ENCODE measurements at regions not wholly inside any gene's neighbourhood (a gene's known extent, or its start where the extent isn't known, plus 50 kb on each side); places are given as distances from the start of the nearest gene placed in this dataset.

DNA sequence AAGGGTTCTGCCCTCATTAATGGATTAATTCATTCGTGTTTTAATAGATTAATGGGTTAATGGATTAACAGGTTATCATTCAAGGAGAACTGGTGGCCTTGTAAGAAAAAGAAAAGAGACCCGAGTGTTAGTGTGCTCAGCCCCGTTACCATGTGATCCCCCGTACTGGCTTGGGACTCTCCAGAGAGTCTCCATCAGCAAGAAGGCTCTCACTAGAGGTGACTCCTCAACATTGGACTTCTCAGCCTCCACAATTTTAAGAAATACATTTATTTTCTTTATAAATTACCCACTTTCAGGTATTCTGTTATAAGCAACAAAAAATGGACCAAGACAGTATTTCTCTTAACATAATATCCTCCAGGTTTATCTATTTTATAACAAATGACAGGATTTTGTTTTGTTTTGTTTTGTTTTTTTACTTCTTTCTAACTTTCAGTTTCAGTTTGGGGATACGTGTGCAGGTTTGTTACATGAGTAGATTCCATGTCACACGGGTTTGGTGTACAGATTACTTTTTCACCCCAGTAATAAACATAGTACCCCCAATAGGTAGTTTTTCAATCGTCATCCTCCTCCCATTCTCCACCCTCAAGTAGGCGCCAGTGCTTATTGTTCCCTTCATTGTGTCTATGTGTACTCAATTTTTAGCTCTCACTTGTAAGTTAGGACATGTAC, 456.1 kb downstream of the DNAH5 start:
- POLR2A ChIA-PET, result no interaction called here
- no peak for DNase-seq

DNA sequence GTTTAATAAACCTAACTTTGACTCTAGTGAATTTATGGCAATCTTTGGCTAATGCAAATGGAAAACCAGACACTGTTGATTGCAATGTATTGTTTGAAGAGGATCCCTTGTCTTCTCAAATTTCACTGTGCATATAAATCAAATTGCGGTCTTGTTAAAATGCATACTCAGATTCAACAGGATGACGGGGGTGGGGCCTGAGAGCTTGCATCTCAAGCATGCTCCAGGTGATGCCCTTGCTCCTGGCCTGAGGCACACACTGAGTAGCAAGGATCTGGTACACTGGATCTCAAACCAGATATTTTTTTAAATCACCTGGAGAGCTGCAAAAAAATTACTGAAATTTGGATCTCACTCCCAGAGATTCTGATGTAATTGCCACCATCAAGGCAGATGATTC, 463.7 kb downstream of the DNAH5 start:
- Histone ChIP-seq H3K27me3 (replicated peaks in 2 of 5; ENCODE audit: control insufficient read depth in 4 of 5, insufficient read depth in 5 of 5, low read length in 4 of 5) (no peaks in the 10 kb centered on the region), H3K4me1 (ENCODE audit: control extremely low read depth in 1 of 4, control insufficient read depth in 4 of 4, insufficient read depth in 4 of 4, low read length in 3 of 4) (no peaks in the 10 kb centered on the region), H3K27ac (ENCODE audit: insufficient read depth in 1 of 2, low read depth in 1 of 2, low read length in 2 of 2, poor library complexity in 1 of 2, severe bottlenecking in 2 of 2) (no peak overlapping the region), H3K4me3 (ENCODE audit: control insufficient read depth in 1 of 7, extremely low read depth in 1 of 7, insufficient read depth in 4 of 7, low read depth in 2 of 7, low read length in 6 of 7) (no peak overlapping the region), H3K9me3 (ENCODE audit: control extremely low read depth in 1 of 5, control insufficient read depth in 4 of 5, insufficient read depth in 2 of 5, low read depth in 1 of 5, low read length in 4 of 5) (no peaks in the 10 kb centered on the region), H3K36me3 (ENCODE audit: control insufficient read depth in 4 of 4, insufficient read depth in 4 of 4, low read length in 3 of 4) (no peaks in the 10 kb centered on the region)
- ChIA-PET POLR2A (no interaction called here), CTCF (interaction anchor here (1.3 to 1.7 kb wide), 2 partner anchors 29 to 776 kb away, joined by 3 to 5 read pairs; no protein-coding TSS in a partner anchor)
- WGBS (ENCODE audit: insufficient coverage), result 89% methylated on average over 2 of the region's 2 CpGs
- DNase-seq, result no peak

More for the DNA sequence above, 456.1 kb downstream of the DNAH5 start:
- CTCF ChIA-PET, result interaction anchor here (1.6 kb wide), 1 partner anchor 9 kb away, joined by 6 read pairs; no protein-coding TSS in a partner anchor
- Histone ChIP-seq H3K9me3 (ENCODE audit: control extremely low read depth in 1 of 5, control insufficient read depth in 4 of 5, insufficient read depth in 2 of 5, low read depth in 1 of 5, low read length in 4 of 5) (no peaks in the 10 kb centered on the region), H3K4me1 (ENCODE audit: control extremely low read depth in 1 of 4, control insufficient read depth in 4 of 4, insufficient read depth in 4 of 4, low read length in 3 of 4) (no peaks in the 10 kb centered on the region), H3K27me3 (replicated peaks in 2 of 5; ENCODE audit: control insufficient read depth in 4 of 5, insufficient read depth in 5 of 5, low read length in 4 of 5) (no peaks in the 10 kb centered on the region), H3K36me3 (ENCODE audit: control insufficient read depth in 4 of 4, insufficient read depth in 4 of 4, low read length in 3 of 4) (no peaks in the 10 kb centered on the region), H3K4me3 (ENCODE audit: control insufficient read depth in 1 of 7, extremely low read depth in 1 of 7, insufficient read depth in 4 of 7, low read depth in 2 of 7, low read length in 6 of 7) (peak overlapping the region in 1 of 7 experiments; percentile 34), H3K27ac (ENCODE audit: insufficient read depth in 1 of 2, low read depth in 1 of 2, low read length in 2 of 2, poor library complexity in 1 of 2, severe bottlenecking in 2 of 2) (no peak overlapping the region)
- WGBS (ENCODE audit: insufficient coverage), result 96% methylated on average over 4 of the region's 8 CpGs

DNA sequence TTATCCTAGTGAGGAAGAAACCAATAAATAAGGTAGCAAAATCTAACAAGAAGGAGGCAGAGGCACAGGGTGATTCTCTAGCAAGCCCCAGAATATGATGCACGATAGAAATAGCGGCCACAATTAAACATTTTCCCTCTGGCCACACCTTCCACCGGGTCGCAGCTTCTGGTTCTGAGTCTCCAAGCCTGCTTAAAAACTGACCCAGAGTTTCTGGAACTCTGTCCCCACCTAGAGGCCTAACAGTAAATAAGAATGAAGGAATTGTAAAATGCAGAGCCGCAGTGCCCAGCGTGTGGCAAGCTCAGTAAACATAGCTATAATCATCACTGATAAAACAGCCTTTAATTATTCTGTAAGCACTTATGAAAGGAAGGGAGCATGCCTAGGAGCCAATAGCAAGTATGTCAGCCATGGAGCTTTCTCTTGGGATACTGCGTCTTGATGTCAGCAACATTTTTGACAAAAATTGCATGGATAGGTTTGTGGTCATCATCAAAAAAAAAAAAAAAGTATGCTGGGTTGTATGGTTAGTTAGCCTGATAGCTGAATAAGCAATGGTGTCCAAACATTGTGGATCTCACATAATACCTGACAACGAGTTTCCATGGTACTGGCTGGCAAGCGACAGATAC, 465.5 kb downstream of the DNAH5 start:
- POLR2A ChIA-PET, result no interaction called here
- H3K36me3 ChIP-seq (ENCODE audit: control insufficient read depth in 4 of 4, insufficient read depth in 4 of 4, low read length in 3 of 4), result no peaks in the 10 kb centered on the region
- H3K4me3 ChIP-seq (ENCODE audit: control insufficient read depth in 1 of 7, extremely low read depth in 1 of 7, insufficient read depth in 4 of 7, low read depth in 2 of 7, low read length in 6 of 7), result no peak overlapping the region
- no peaks in the 10 kb centered on the region for H3K9me3 ChIP-seq (ENCODE audit: control extremely low read depth in 1 of 5, control insufficient read depth in 4 of 5, insufficient read depth in 2 of 5, low read depth in 1 of 5, low read length in 4 of 5)
- H3K4me1 ChIP-seq (ENCODE audit: control extremely low read depth in 1 of 4, control insufficient read depth in 4 of 4, insufficient read depth in 4 of 4, low read length in 3 of 4), result no peaks in the 10 kb centered on the region
- 39% methylated on average over 6 of the region's 9 CpGs for WGBS (ENCODE audit: insufficient coverage)
- peak; percentile 41 to 68 (median 59) for DNase-seq
- H3K27ac ChIP-seq (ENCODE audit: insufficient read depth in 1 of 2, low read depth in 1 of 2, low read length in 2 of 2, poor library complexity in 1 of 2, severe bottlenecking in 2 of 2), result no peak overlapping the region
- no peaks in the 10 kb centered on the region for H3K27me3 ChIP-seq (replicated peaks in 2 of 5; ENCODE audit: control insufficient read depth in 4 of 5, insufficient read depth in 5 of 5, low read length in 4 of 5)
- CTCF ChIA-PET, result interaction anchor here (0.6 to 1.3 kb wide), 10 partner anchors 10 to 1597 kb away, joined by 3 to 6 read pairs (median 3); no protein-coding TSS in a partner anchor

DNA sequence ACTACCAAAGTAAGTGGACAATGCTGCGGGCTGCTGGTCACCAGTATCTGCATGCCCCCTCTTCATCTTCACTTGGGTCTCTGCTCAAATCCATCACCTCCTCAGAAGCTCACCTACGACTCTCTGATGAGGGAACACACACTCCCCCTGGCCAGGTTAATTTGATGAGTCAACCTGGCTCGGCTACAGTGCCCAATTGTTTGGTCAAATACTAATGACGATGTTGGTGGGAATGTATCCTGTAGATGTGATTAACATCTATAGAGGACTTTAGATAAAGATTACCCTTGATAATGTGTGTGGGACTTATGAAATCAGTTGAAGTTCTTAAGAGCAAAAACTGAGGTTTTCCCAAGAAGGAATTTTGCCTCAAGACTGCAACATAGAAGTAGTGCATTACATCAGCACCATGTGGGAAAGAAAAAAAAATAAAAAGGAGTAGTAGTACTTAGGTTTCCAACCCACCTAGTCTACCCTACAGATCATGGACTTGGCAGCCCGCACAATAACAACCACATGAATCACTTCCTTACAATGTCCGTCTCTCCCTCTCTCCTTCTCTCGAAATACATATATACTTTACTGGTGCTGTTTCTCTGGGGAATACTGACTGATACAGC, 467.3 kb downstream of the DNAH5 start:
- no peak overlapping the region for H3K4me3 ChIP-seq (ENCODE audit: control insufficient read depth in 1 of 7, extremely low read depth in 1 of 7, insufficient read depth in 4 of 7, low read depth in 2 of 7, low read length in 6 of 7)
- ChIA-PET CTCF (no interaction called here), POLR2A (no interaction called here)
- H3K27ac ChIP-seq (ENCODE audit: insufficient read depth in 1 of 2, low read depth in 1 of 2, low read length in 2 of 2, poor library complexity in 1 of 2, severe bottlenecking in 2 of 2), result no peak overlapping the region
- 89% methylated on average over 4 of the region's 7 CpGs for WGBS (ENCODE audit: insufficient coverage)
- no peaks in the 10 kb centered on the region for H3K4me1 ChIP-seq (ENCODE audit: control extremely low read depth in 1 of 4, control insufficient read depth in 4 of 4, insufficient read depth in 4 of 4, low read length in 3 of 4)
- H3K9me3 ChIP-seq (ENCODE audit: control extremely low read depth in 1 of 5, control insufficient read depth in 4 of 5, insufficient read depth in 2 of 5, low read depth in 1 of 5, low read length in 4 of 5), result no peaks in the 10 kb centered on the region
- DNase-seq, result peak in 2 of 3 donors; percentile 11 to 24
- no peaks in the 10 kb centered on the region for H3K27me3 ChIP-seq (replicated peaks in 2 of 5; ENCODE audit: control insufficient read depth in 4 of 5, insufficient read depth in 5 of 5, low read length in 4 of 5)
- no peaks in the 10 kb centered on the region for H3K36me3 ChIP-seq (ENCODE audit: control insufficient read depth in 4 of 4, insufficient read depth in 4 of 4, low read length in 3 of 4)

DNA sequence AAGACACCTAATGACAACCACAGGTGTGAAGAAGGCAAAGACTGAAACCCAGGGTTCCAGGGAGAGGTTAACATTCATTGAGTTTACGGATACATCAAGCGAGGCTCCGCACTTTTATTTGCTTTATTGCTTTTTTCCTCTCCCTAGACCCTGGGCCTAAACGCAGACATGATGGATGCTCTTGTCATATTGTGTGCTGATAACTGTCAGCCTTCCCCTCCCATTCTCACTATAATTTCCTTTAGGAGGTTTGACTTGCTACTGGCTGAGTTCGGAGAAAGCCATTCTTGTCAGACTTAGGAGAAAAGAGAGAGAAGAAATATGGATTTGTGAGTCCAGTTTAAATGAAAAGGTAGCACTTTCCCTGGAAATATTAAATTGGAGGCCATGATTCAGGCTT, 471.6 kb downstream of the DNAH5 start:
- H3K4me3 ChIP-seq (ENCODE audit: control insufficient read depth in 1 of 7, extremely low read depth in 1 of 7, insufficient read depth in 4 of 7, low read depth in 2 of 7, low read length in 6 of 7), result no peak overlapping the region
- POLR2A ChIA-PET, result no interaction called here
- H3K27me3 ChIP-seq (replicated peaks in 2 of 5; ENCODE audit: control insufficient read depth in 4 of 5, insufficient read depth in 5 of 5, low read length in 4 of 5), result no peaks in the 10 kb centered on the region
- CTCF ChIA-PET, result no interaction called here
- WGBS (ENCODE audit: insufficient coverage), result no CpG with 5 or more reads among the region's 5 CpGs
- no peak for DNase-seq
- H3K27ac ChIP-seq (ENCODE audit: insufficient read depth in 1 of 2, low read depth in 1 of 2, low read length in 2 of 2, poor library complexity in 1 of 2, severe bottlenecking in 2 of 2), result no peak overlapping the region
- no peaks in the 10 kb centered on the region for H3K9me3 ChIP-seq (ENCODE audit: control extremely low read depth in 1 of 5, control insufficient read depth in 4 of 5, insufficient read depth in 2 of 5, low read depth in 1 of 5, low read length in 4 of 5)
- no peaks in the 10 kb centered on the region for H3K36me3 ChIP-seq (ENCODE audit: control insufficient read depth in 4 of 4, insufficient read depth in 4 of 4, low read length in 3 of 4)
- H3K4me1 ChIP-seq (ENCODE audit: control extremely low read depth in 1 of 4, control insufficient read depth in 4 of 4, insufficient read depth in 4 of 4, low read length in 3 of 4), result peaks cover 0 to 11% (median 0%) of the 10 kb centered on the region in 4 experiments

DNA sequence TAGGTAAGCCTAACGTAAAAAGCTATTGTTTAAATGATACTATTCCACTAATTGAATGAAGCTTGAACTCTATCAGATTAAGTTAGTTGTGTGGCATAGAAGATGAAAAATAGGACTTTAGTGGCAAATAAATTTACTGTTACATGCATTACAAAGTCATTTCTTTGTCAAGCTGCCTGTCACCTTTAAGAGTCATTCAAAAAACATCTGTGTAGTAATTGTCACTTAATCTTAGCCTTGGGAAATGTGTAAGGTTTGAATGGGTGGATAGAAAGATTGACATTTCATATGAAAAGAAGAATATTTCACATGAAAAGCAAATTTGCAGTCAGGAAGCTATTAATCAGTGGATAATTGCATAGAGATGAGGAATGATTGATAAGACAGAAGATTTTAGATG, 473.5 kb downstream of the DNAH5 start:
- WGBS (ENCODE audit: insufficient coverage), result no CpG with 5 or more reads among the region's 1 CpG
- CTCF ChIA-PET, result interaction anchor here (0.7 to 1.2 kb wide), 3 partner anchors 11 to 119 kb away, joined by 3 read pairs; no protein-coding TSS in a partner anchor
- peaks cover 0 to 11% (median 0%) of the 10 kb centered on the region in 4 experiments for H3K4me1 ChIP-seq (ENCODE audit: control extremely low read depth in 1 of 4, control insufficient read depth in 4 of 4, insufficient read depth in 4 of 4, low read length in 3 of 4)
- POLR2A ChIA-PET, result no interaction called here
- DNase-seq, result no peak
- H3K27ac ChIP-seq (ENCODE audit: insufficient read depth in 1 of 2, low read depth in 1 of 2, low read length in 2 of 2, poor library complexity in 1 of 2, severe bottlenecking in 2 of 2), result no peak overlapping the region
- H3K4me3 ChIP-seq (ENCODE audit: control insufficient read depth in 1 of 7, extremely low read depth in 1 of 7, insufficient read depth in 4 of 7, low read depth in 2 of 7, low read length in 6 of 7), result no peak overlapping the region
- no peaks in the 10 kb centered on the region for H3K36me3 ChIP-seq (ENCODE audit: control insufficient read depth in 4 of 4, insufficient read depth in 4 of 4, low read length in 3 of 4)
- no peaks in the 10 kb centered on the region for H3K27me3 ChIP-seq (replicated peaks in 2 of 5; ENCODE audit: control insufficient read depth in 4 of 5, insufficient read depth in 5 of 5, low read length in 4 of 5)
- no peaks in the 10 kb centered on the region for H3K9me3 ChIP-seq (ENCODE audit: control extremely low read depth in 1 of 5, control insufficient read depth in 4 of 5, insufficient read depth in 2 of 5, low read depth in 1 of 5, low read length in 4 of 5)

DNA sequence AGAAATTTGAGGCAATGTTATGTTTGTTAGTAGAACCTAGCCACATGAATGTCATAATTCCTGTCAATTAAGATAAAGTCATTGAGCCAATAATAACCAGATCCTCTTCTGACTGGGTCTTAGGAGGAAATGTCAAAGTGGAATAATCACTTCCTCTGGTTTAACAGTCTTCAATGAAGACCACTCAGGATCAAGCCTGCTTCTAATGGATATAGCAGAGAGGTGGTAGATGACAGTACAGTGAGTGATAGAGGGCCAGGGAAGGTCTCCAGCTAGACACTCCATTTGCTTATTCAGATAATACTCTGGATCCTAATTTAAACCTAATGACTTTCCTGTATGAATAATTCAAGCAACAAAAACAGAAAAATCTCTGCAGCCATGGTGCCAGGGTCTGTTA, 474.2 kb downstream of the DNAH5 start:
- ChIA-PET CTCF (interaction anchor here (1.2 kb wide), 1 partner anchor 12 kb away, joined by 3 read pairs; no protein-coding TSS in a partner anchor), POLR2A (no interaction called here)
- no peaks in the 10 kb centered on the region for H3K9me3 ChIP-seq (ENCODE audit: control extremely low read depth in 1 of 5, control insufficient read depth in 4 of 5, insufficient read depth in 2 of 5, low read depth in 1 of 5, low read length in 4 of 5)
- no peaks in the 10 kb centered on the region for H3K27me3 ChIP-seq (replicated peaks in 2 of 5; ENCODE audit: control insufficient read depth in 4 of 5, insufficient read depth in 5 of 5, low read length in 4 of 5)
- no peak overlapping the region for H3K4me3 ChIP-seq (ENCODE audit: control insufficient read depth in 1 of 7, extremely low read depth in 1 of 7, insufficient read depth in 4 of 7, low read depth in 2 of 7, low read length in 6 of 7)
- peaks cover 0 to 13% (median 0%) of the 10 kb centered on the region in 4 experiments for H3K4me1 ChIP-seq (ENCODE audit: control extremely low read depth in 1 of 4, control insufficient read depth in 4 of 4, insufficient read depth in 4 of 4, low read length in 3 of 4)
- DNase-seq, result no peak
- no peaks in the 10 kb centered on the region for H3K36me3 ChIP-seq (ENCODE audit: control insufficient read depth in 4 of 4, insufficient read depth in 4 of 4, low read length in 3 of 4)
- H3K27ac ChIP-seq (ENCODE audit: insufficient read depth in 1 of 2, low read depth in 1 of 2, low read length in 2 of 2, poor library complexity in 1 of 2, severe bottlenecking in 2 of 2), result no peak overlapping the region

Measured in common myeloid progenitor, CD34-positive (primary cell).